ENCODE measurements at regions not wholly inside any gene's neighbourhood (a gene's known extent, or its start where the extent isn't known, plus 50 kb on each side); places are given as distances from the start of the nearest gene placed in this dataset.
A peak's percentile ranks its signal among the peaks of the same experiment; 100 is the strongest.

GRCh38 chr15:68515371-68516095, 63.3 kb upstream of the CORO2B start:
- no peak for TF ChIP-seq Cebpa-rat (IDR thresholded peaks at IDR 0.05)
- no peak overlapping the region for H3K9ac ChIP-seq
- H4K20me1 ChIP-seq, result no peaks in the 10 kb centered on the region
- peaks cover 16 to 29% (median 23%) of the 10 kb centered on the region in 10 experiments for H3K4me1 ChIP-seq
- no peaks in the 10 kb centered on the region for H3K27me3 ChIP-seq
- peaks cover 0 to 9% (median 0%) of the 10 kb centered on the region in 11 experiments; a peak in 5 of 22 replicates for H3K9me3 ChIP-seq (replicated peaks in 1 of 11)
- no peak overlapping the region for H3K4me3 ChIP-seq
- no peak overlapping the region for H3K4me2 ChIP-seq
- no peaks in the 10 kb centered on the region for H3K36me3 ChIP-seq
- no peak overlapping the region for H3K27ac ChIP-seq

- Histone ChIP-seq H3K9me3 (replicated peaks in 1 of 11) (peaks cover 0 to 9% (median 0%) of the 10 kb centered on the region in 11 experiments; a peak in 5 of 22 replicates), H3K4me1 (peaks cover 14 to 29% (median 21%) of the 10 kb centered on the region in 10 experiments), H3K9ac (no peak overlapping the region), H3K4me2 (peak overlapping the region in 8 of 11 experiments; percentile 70 to 97 (median 78); a peak in 15 of 22 replicates), H3K27me3 (no peaks in the 10 kb centered on the region), H4K20me1 (no peaks in the 10 kb centered on the region), H3K36me3 (no peaks in the 10 kb centered on the region), H3K27ac (no peak overlapping the region), H3K4me3 (no peak overlapping the region)
- no peak for TF ChIP-seq Cebpa-rat (IDR thresholded peaks at IDR 0.05)
Measured at GRCh38 chr15:68517285-68517761, 61.5 kb upstream of the CORO2B start.

GRCh38 chr15:68518046-68518445, 60.7 kb upstream of the CORO2B start:
- H3K4me3 ChIP-seq, result no peak overlapping the region
- no peaks in the 10 kb centered on the region for H3K27me3 ChIP-seq
- H3K36me3 ChIP-seq, result no peaks in the 10 kb centered on the region
- H3K4me1 ChIP-seq, result peaks cover 14 to 29% (median 21%) of the 10 kb centered on the region in 10 experiments
- H3K9ac ChIP-seq, result peak overlapping the region in 2 of 11 experiments; percentile 15 to 20; a peak in 3 of 22 replicates
- H3K9me3 ChIP-seq (replicated peaks in 1 of 11), result peaks cover 0 to 8% (median 0%) of the 10 kb centered on the region in 11 experiments; a peak in 5 of 22 replicates
- peak overlapping the region; percentile 32 to 97 (median 74); a peak in 21 of 22 replicates for H3K4me2 ChIP-seq
- no peaks in the 10 kb centered on the region for H4K20me1 ChIP-seq
- TF ChIP-seq Cebpa-rat (IDR thresholded peaks at IDR 0.05), result no peak
- H3K27ac ChIP-seq, result peak overlapping the region in 3 of 11 experiments; percentile 26 to 56 (median 51); a peak in 5 of 22 replicates

- peaks cover 0 to under 1% (median 0%) of the 10 kb centered on the region in 11 experiments; a peak in 1 of 22 replicates for H3K9me3 ChIP-seq (replicated peaks in 1 of 11)
- no peaks in the 10 kb centered on the region for H3K36me3 ChIP-seq
- no peaks in the 10 kb centered on the region for H3K27me3 ChIP-seq
- no peak overlapping the region for H3K4me3 ChIP-seq
- peaks cover 15 to 36% (median 28%) of the 10 kb centered on the region in 10 experiments for H3K4me1 ChIP-seq
- peak overlapping the region; percentile 32 to 97 (median 74) for H3K4me2 ChIP-seq
- no peaks in the 10 kb centered on the region for H4K20me1 ChIP-seq
- peak overlapping the region in 4 of 11 experiments; percentile 15 to 53 (median 24); a peak in 2 of 22 replicates for H3K9ac ChIP-seq
- no peak for TF ChIP-seq Cebpa-rat (IDR thresholded peaks at IDR 0.05)
- peak overlapping the region in 4 of 11 experiments; percentile 14 to 56 (median 38); a peak in 6 of 22 replicates for H3K27ac ChIP-seq
Measured at GRCh38 chr15:68518785-68519430, 59.9 kb upstream of the CORO2B start.

GRCh38 chr15:68524753-68525584, 53.8 kb upstream of the CORO2B start:
- Histone ChIP-seq H3K36me3 (no peaks in the 10 kb centered on the region), H3K27me3 (no peaks in the 10 kb centered on the region), H3K4me3 (no peak overlapping the region), H4K20me1 (no peaks in the 10 kb centered on the region), H3K4me1 (peaks cover 8 to 21% (median 17%) of the 10 kb centered on the region in 10 experiments), H3K9me3 (replicated peaks in 1 of 11) (peaks cover 0 to 3% (median 1%) of the 10 kb centered on the region in 11 experiments; a peak in 4 of 22 replicates), H3K9ac (no peak overlapping the region), H3K27ac (no peak overlapping the region), H3K4me2 (no peak overlapping the region)
- TF ChIP-seq Cebpa-rat (IDR thresholded peaks at IDR 0.05), result no peak

- Histone ChIP-seq H3K4me3 (no peak overlapping the region), H3K27me3 (no peaks in the 10 kb centered on the region), H4K20me1 (no peaks in the 10 kb centered on the region), H3K9ac (no peak overlapping the region), H3K4me1 (peaks cover 8 to 21% (median 17%) of the 10 kb centered on the region in 10 experiments), H3K4me2 (no peak overlapping the region), H3K36me3 (no peaks in the 10 kb centered on the region), H3K27ac (no peak overlapping the region), H3K9me3 (replicated peaks in 1 of 11) (peaks cover 1 to 10% (median 7%) of the 10 kb centered on the region in 11 experiments; a peak in 17 of 22 replicates)
- no peak for TF ChIP-seq Cebpa-rat (IDR thresholded peaks at IDR 0.05)
Measured at GRCh38 chr15:68525815-68526214, 53.0 kb upstream of the CORO2B start.

GRCh38 chr15:68526269-68526668, 52.5 kb upstream of the CORO2B start:
- no peak overlapping the region for H3K27ac ChIP-seq
- TF ChIP-seq Cebpa-rat (IDR thresholded peaks at IDR 0.05), result no peak

GRCh38 chr15:68526784-68527183, 52.0 kb upstream of the CORO2B start:
- Histone ChIP-seq H3K4me2 (0 out of 22 replicates have a peak overlapping the region, but pooled peaks of 1 of the 11 experiments have one; percentile 21), H3K4me3 (no peak overlapping the region), H3K9me3 (replicated peaks in 1 of 11) (peaks cover 11 to 20% (median 17%) of the 10 kb centered on the region in 11 experiments; a peak in 19 of 22 replicates), H4K20me1 (no peaks in the 10 kb centered on the region), H3K9ac (no peak overlapping the region), H3K27me3 (no peaks in the 10 kb centered on the region), H3K36me3 (no peaks in the 10 kb centered on the region), H3K27ac (no peak overlapping the region), H3K4me1 (peaks cover 8 to 21% (median 17%) of the 10 kb centered on the region in 10 experiments)
- TF ChIP-seq Cebpa-rat (IDR thresholded peaks at IDR 0.05), result no peak

More at GRCh38 chr15:68526269-68526668, 52.5 kb upstream of the CORO2B start:
- Histone ChIP-seq H3K9me3 (replicated peaks in 1 of 11) (peaks cover 6 to 15% (median 12%) of the 10 kb centered on the region in 11 experiments; a peak in 17 of 22 replicates), H3K4me3 (no peak overlapping the region), H3K4me2 (no peak overlapping the region), H4K20me1 (no peaks in the 10 kb centered on the region), H3K36me3 (no peaks in the 10 kb centered on the region), H3K27me3 (no peaks in the 10 kb centered on the region), H3K9ac (no peak overlapping the region), H3K4me1 (peaks cover 8 to 21% (median 17%) of the 10 kb centered on the region in 10 experiments)
